ENCODE measurements at regions not wholly inside any gene's neighbourhood (a gene's known extent, or its start where the extent isn't known, plus 50 kb on each side); places are given as distances from the start of the nearest gene placed in this dataset.

- Mint-ChIP-seq H3K9me3 (peaks cover 8% of the 10 kb centered on the region), H3K27me3 (no peaks in the 10 kb centered on the region), H3K4me1 (no peaks in the 10 kb centered on the region), H3K4me3 (no peak overlapping the region), H3K36me3 (ENCODE audit: low read depth) (no peaks in the 10 kb centered on the region), H3K27ac (no peak overlapping the region)
- DNase-seq = no peak
- no peak for ATAC-seq
Measured at GRCh38 chr18:29137773-29138495, 961.0 kb upstream of the CDH2 start.

GRCh38 chr18:29123706-29124530 lies 947.0 kb upstream of the CDH2 start:
- no peaks in the 10 kb centered on the region for H3K4me1 Mint-ChIP-seq
- no peaks in the 10 kb centered on the region for H3K9me3 Mint-ChIP-seq
- H3K36me3 Mint-ChIP-seq (ENCODE audit: low read depth) = no peaks in the 10 kb centered on the region
- no peak for ATAC-seq
- H3K27ac Mint-ChIP-seq = no peak overlapping the region
- no peak overlapping the region for H3K4me3 Mint-ChIP-seq
- H3K27me3 Mint-ChIP-seq = no peaks in the 10 kb centered on the region
- DNase-seq = no peak

DNA sequence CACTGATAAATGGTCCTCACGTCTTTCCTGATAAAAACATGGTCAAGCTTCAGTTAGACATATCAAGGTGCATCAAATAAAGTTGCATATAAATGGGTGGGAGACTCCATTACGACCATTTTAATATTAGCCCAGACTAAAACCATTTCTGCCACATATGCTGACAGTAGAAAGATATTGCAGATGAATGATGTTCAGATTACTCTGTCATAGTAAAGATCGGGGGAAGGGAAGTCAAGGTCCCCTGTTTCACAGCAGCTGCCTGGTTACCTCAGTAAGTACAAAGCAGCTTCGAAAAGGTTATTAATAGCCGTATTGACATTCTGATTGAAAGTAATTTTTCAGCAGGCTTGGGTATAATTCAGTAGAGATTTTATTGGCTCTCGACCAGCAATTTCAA lies 927.7 kb upstream of the CDH2 start:
- H3K27ac Mint-ChIP-seq = no peak overlapping the region
- no peak overlapping the region for H3K4me3 Mint-ChIP-seq
- no peaks in the 10 kb centered on the region for H3K4me1 Mint-ChIP-seq
- H3K9me3 Mint-ChIP-seq = peaks cover 4% of the 10 kb centered on the region
- ATAC-seq = no peak
- no peak for DNase-seq
- H3K27me3 Mint-ChIP-seq = no peaks in the 10 kb centered on the region
- no peaks in the 10 kb centered on the region for H3K36me3 Mint-ChIP-seq (ENCODE audit: low read depth)

DNA sequence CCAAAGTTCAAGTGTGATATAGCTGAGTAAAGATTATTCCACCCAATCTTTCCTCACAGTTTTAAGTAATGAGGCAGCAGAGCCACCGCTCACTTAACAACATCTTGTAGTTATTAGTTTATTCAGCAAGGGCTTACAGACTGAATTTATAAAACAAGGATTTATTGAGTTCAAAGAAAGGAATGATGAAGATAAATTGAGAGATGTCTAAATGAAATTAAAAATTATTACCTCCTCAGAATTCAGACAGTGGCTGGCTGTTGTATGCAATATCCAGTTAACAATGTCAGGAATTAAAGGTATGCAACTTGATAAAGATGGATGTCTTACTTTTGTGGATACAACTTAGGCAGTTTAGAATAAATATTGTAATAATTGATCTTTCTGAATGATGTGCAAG lies 927.3 kb upstream of the CDH2 start:
- Mint-ChIP-seq H3K27me3 (no peaks in the 10 kb centered on the region), H3K36me3 (ENCODE audit: low read depth) (no peaks in the 10 kb centered on the region), H3K4me1 (no peaks in the 10 kb centered on the region), H3K9me3 (peaks cover 4% of the 10 kb centered on the region), H3K4me3 (no peak overlapping the region), H3K27ac (no peak overlapping the region)
- DNase-seq (no peak), ATAC-seq (no peak)

- no peaks in the 10 kb centered on the region for H3K4me1 Mint-ChIP-seq
- peaks cover 18% of the 10 kb centered on the region for H3K9me3 Mint-ChIP-seq
- no peaks in the 10 kb centered on the region for H3K27me3 Mint-ChIP-seq
- DNase-seq (no peak), ATAC-seq (no peak)
- no peak overlapping the region for H3K27ac Mint-ChIP-seq
- no peak overlapping the region for H3K4me3 Mint-ChIP-seq
- H3K36me3 Mint-ChIP-seq (ENCODE audit: low read depth) = no peaks in the 10 kb centered on the region
Measured at GRCh38 chr18:29096079-29096770, 919.3 kb upstream of the CDH2 start.

- DNase-seq (no peak), ATAC-seq (no peak)
- H3K27ac Mint-ChIP-seq = no peak overlapping the region
- no peaks in the 10 kb centered on the region for H3K27me3 Mint-ChIP-seq
- no peaks in the 10 kb centered on the region for H3K36me3 Mint-ChIP-seq (ENCODE audit: low read depth)
- no peaks in the 10 kb centered on the region for H3K4me1 Mint-ChIP-seq
- no peak overlapping the region for H3K4me3 Mint-ChIP-seq
- H3K9me3 Mint-ChIP-seq = peaks cover 36% of the 10 kb centered on the region
Measured at GRCh38 chr18:29087616-29088246, 910.8 kb upstream of the CDH2 start.

DNA sequence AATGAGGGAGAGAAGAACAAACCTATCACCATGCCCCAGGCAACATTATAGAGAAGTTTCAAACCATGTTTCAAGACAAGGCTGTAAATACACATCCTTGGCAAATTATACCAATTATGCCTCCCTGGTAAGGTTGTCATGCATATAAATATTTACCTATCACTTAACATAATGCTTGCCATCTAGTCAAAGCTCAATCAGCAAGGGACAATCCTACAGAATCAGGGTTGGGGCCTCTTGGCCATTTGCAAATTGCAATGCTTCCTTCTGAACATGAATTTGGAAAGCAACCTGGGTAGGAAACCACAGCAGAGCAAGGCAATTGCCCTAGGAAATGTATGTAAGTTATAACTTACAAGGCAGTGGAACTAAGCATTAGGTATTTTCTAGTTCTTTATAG lies 907.2 kb upstream of the CDH2 start:
- Mint-ChIP-seq H3K4me3 (no peak overlapping the region), H3K27me3 (no peaks in the 10 kb centered on the region), H3K9me3 (peaks cover 28% of the 10 kb centered on the region), H3K36me3 (ENCODE audit: low read depth) (no peaks in the 10 kb centered on the region), H3K27ac (no peak overlapping the region), H3K4me1 (no peaks in the 10 kb centered on the region)
- no peak for ATAC-seq
- DNase-seq = no peak

GRCh38 chr18:29083545-29083944 lies 906.6 kb upstream of the CDH2 start:
- no peak for ATAC-seq
- H3K27me3 Mint-ChIP-seq = no peaks in the 10 kb centered on the region
- H3K27ac Mint-ChIP-seq = no peak overlapping the region
- no peak for DNase-seq
- no peaks in the 10 kb centered on the region for H3K4me1 Mint-ChIP-seq
- no peaks in the 10 kb centered on the region for H3K36me3 Mint-ChIP-seq (ENCODE audit: low read depth)
- H3K4me3 Mint-ChIP-seq = no peak overlapping the region
- H3K9me3 Mint-ChIP-seq = peaks cover 26% of the 10 kb centered on the region

DNA sequence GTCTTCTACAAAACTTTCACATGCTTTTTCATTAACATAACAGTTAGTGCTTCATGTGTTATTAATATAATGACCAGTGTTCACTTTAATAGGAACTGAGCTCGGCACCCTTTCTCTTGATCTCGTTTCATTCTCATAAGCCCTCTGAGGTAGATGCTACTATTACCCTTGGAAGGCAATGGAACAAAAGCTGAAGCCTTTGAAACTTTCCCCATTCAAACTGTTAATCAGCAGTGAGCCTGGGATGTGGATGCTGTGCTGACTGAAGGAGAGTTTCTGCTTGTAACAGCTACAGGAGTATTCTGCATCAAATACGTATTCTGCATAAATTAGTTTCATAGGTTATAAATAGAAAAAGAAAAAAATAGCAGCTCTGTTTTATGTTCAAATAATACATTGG lies 904.0 kb upstream of the CDH2 start:
- DNase-seq = no peak
- ATAC-seq = no peak
- Mint-ChIP-seq H3K27ac (no peak overlapping the region), H3K36me3 (ENCODE audit: low read depth) (no peaks in the 10 kb centered on the region), H3K9me3 (peaks cover 11% of the 10 kb centered on the region), H3K4me3 (no peak overlapping the region), H3K4me1 (no peaks in the 10 kb centered on the region), H3K27me3 (no peaks in the 10 kb centered on the region)

DNA sequence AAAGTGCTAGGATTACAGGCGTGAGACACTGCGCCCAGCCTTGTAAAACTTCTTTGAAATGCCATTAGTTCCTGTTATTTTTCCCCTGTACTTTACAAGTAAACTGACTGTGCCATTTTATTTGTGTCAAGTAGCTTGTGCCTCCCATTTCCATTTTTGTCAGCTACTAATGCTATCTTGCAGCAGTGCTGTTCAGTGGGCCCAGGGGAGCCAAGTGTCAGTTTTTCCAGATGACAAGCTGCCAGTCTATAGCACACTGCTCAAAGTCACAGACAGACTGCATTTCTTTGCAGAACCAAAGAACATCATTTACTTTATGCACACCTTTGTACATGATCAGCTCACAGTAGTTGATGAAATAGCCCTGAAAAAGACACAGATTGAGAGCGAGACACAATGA lies 901.3 kb upstream of the CDH2 start:
- Mint-ChIP-seq H3K27ac (no peak overlapping the region), H3K36me3 (ENCODE audit: low read depth) (no peaks in the 10 kb centered on the region), H3K4me3 (no peak overlapping the region), H3K4me1 (no peaks in the 10 kb centered on the region), H3K27me3 (no peaks in the 10 kb centered on the region), H3K9me3 (peaks cover 11% of the 10 kb centered on the region)
- ATAC-seq (no peak), DNase-seq (no peak)

DNA sequence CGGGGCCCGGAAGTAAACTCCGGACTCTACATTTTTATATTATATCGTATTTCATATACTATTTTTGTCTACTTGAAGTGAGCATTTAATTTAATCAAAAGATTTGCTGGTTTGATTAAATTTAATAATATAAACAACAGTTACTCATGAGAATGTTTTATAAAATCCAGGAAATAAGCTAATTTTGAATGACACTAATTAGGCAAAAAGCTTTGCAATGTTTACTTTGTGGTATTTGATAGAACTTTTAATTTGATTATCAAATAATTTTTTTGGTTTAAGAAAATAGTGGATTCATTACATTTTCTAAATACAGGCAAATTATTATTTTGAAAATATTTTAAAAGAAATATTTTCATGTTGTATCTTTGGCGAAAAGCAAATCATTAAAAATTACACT lies 900.4 kb upstream of the CDH2 start:
- DNase-seq = no peak
- Mint-ChIP-seq H3K27me3 (no peaks in the 10 kb centered on the region), H3K36me3 (ENCODE audit: low read depth) (no peaks in the 10 kb centered on the region), H3K27ac (no peak overlapping the region), H3K4me3 (no peak overlapping the region), H3K4me1 (no peaks in the 10 kb centered on the region), H3K9me3 (peaks cover 5% of the 10 kb centered on the region)
- ATAC-seq = no peak

DNA sequence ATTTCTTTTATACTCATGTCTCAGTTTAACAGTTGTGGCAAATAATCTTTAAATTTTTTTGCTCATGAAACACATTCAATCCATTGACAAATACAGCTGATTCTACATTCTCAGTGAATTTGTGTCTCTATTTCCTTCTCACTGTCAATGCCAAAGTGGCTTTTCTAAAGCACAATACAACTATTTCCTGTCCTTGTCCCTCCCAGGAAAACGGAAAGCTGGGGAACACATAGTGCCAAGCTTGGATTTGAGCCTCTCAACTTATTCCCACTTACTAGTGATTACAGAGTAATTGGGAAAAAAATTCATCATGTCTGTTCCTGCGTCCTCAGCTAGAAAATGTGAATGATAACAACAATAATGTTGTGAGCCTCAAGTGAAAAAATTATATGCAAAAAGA lies 899.7 kb upstream of the CDH2 start:
- Mint-ChIP-seq H3K36me3 (ENCODE audit: low read depth) (no peaks in the 10 kb centered on the region), H3K4me3 (no peak overlapping the region), H3K9me3 (peaks cover 9% of the 10 kb centered on the region), H3K27ac (no peak overlapping the region), H3K4me1 (no peaks in the 10 kb centered on the region), H3K27me3 (no peaks in the 10 kb centered on the region)
- ATAC-seq = no peak
- DNase-seq = no peak

GRCh38 chr18:29074147-29074546 lies 897.2 kb upstream of the CDH2 start:
- ATAC-seq (no peak), DNase-seq (no peak)
- Mint-ChIP-seq H3K9me3 (peaks cover 9% of the 10 kb centered on the region), H3K27ac (no peak overlapping the region), H3K27me3 (no peaks in the 10 kb centered on the region), H3K4me3 (no peak overlapping the region), H3K4me1 (no peaks in the 10 kb centered on the region), H3K36me3 (ENCODE audit: low read depth) (no peaks in the 10 kb centered on the region)

DNA sequence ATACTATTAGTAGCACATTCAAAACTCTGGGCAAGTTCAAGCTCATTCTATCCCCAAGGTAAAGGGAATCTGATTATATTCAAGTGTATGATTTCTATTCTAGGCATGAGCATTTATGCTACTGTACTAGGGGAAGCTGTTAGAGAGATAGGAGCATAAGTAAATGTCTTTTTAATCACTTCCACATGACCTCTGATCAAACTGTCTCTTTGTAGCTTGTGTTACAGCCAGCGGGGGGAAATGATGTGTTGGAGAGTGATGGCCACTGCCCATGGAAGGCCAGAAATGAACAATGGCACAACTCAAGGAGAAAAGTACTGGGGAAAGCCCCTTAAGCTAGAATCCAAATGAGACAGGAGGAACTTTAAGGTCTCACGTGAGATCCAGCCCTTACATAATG lies 894.9 kb upstream of the CDH2 start:
- DNase-seq (no peak), ATAC-seq (no peak)
- no peaks in the 10 kb centered on the region for H3K27me3 Mint-ChIP-seq
- H3K36me3 Mint-ChIP-seq (ENCODE audit: low read depth) = no peaks in the 10 kb centered on the region
- H3K4me3 Mint-ChIP-seq = no peak overlapping the region
- H3K4me1 Mint-ChIP-seq = no peaks in the 10 kb centered on the region
- peaks cover 9% of the 10 kb centered on the region for H3K9me3 Mint-ChIP-seq
- H3K27ac Mint-ChIP-seq = no peak overlapping the region

DNA sequence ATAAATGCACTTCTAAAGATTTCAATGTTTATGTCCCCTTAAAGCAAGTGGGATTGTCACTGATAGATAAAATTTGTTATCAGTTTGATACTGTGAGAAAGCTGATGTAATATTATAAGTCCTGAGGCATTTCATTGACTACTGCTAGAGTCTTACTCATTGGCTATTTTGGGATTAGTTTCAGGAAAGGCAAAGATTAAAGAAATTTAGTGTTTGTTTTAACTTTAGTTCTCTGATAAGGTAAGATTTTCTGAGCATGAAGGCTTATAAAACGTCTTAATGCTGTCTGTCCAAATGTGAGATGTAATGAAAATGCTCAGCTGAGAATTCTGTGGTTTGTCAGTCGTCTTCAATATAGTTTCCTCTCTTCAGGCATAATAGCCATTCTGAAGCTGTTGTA lies 886.4 kb upstream of the CDH2 start:
- Mint-ChIP-seq H3K9me3 (peaks cover 13% of the 10 kb centered on the region), H3K36me3 (ENCODE audit: low read depth) (no peaks in the 10 kb centered on the region), H3K4me1 (no peaks in the 10 kb centered on the region), H3K27me3 (no peaks in the 10 kb centered on the region), H3K27ac (no peak overlapping the region), H3K4me3 (no peak overlapping the region)
- ATAC-seq = no peak
- no peak for DNase-seq
